ENCODE measurements at regions not wholly inside any gene's neighbourhood (a gene's known extent, or its start where the extent isn't known, plus 50 kb on each side); places are given as distances from the start of the nearest gene placed in this dataset.
"Not testable (repeated sequence)": the region's sequence is repeated elsewhere in the genome, so short reads cannot be mapped to it uniquely, and the experiment has no call there.

- no peaks in the 10 kb centered on the region for H3K36me3 ChIP-seq (ENCODE audit: control insufficient read depth, insufficient read depth, low read length)
- TF ChIP-seq EZH2 (IDR thresholded peaks at IDR 0.05; ENCODE audit: low read length, missing control alignments): no peak
- no peak for TF ChIP-seq CTCF (conservative IDR thresholded peaks at IDR 0.05 in 1 of 2, IDR thresholded peaks at IDR 0.05 in 1 of 2; ENCODE audit: low read depth in 1 of 2, low read length in 2 of 2)
- no peaks in the 10 kb centered on the region for H3K9me3 ChIP-seq (ENCODE audit: control insufficient read depth, insufficient read depth, low read depth, low read length)
- no peaks in the 10 kb centered on the region for H4K20me1 ChIP-seq (ENCODE audit: control insufficient read depth, extremely low read depth, insufficient read depth, low read length)
- no peaks in the 10 kb centered on the region for H3K27me3 ChIP-seq (ENCODE audit: control insufficient read depth, insufficient read depth, low read length)
- no peak overlapping the region for H3K27ac ChIP-seq (ENCODE audit: insufficient read depth, low read length)
- H3K4me3 ChIP-seq (replicated peaks in 1 of 4; ENCODE audit: control extremely low read depth in 1 of 4, insufficient read depth in 1 of 4, low read depth in 3 of 4, low read length in 4 of 4): no peak overlapping the region
- no peak overlapping the region for H2AFZ ChIP-seq (ENCODE audit: low read length)
- H3K9ac ChIP-seq (ENCODE audit: insufficient read depth, low read length): no peak overlapping the region
- no peak overlapping the region for H3K4me2 ChIP-seq (ENCODE audit: extremely low read depth, insufficient read depth, low read length)
- no peaks in the 10 kb centered on the region for H3K79me2 ChIP-seq (ENCODE audit: control insufficient read depth, insufficient read depth, low read length)
- no peaks in the 10 kb centered on the region for H3K4me1 ChIP-seq (ENCODE audit: control insufficient read depth, extremely low read depth, insufficient read depth, low read length)
- no peak for DNase-seq (ENCODE audit: low read depth in 2 of 2)
These were observed 108.7 kb downstream of the TENT5C start for GRCh38 chr1:117714546-117714945.

- not testable (repeated sequence) for H3K27me3 ChIP-seq (ENCODE audit: control insufficient read depth, insufficient read depth, low read length); H3K9me3 ChIP-seq (ENCODE audit: control insufficient read depth, insufficient read depth, low read depth, low read length); H3K4me2 ChIP-seq (ENCODE audit: extremely low read depth, insufficient read depth, low read length); H3K79me2 ChIP-seq (ENCODE audit: control insufficient read depth, insufficient read depth, low read length); H3K9ac ChIP-seq (ENCODE audit: insufficient read depth, low read length); H4K20me1 ChIP-seq (ENCODE audit: control insufficient read depth, extremely low read depth, insufficient read depth, low read length); H3K4me1 ChIP-seq (ENCODE audit: control insufficient read depth, extremely low read depth, insufficient read depth, low read length); H3K4me3 ChIP-seq (replicated peaks in 1 of 4; ENCODE audit: control extremely low read depth in 1 of 4, insufficient read depth in 1 of 4, low read depth in 3 of 4, low read length in 4 of 4); DNase-seq (ENCODE audit: low read depth in 2 of 2); H3K36me3 ChIP-seq (ENCODE audit: control insufficient read depth, insufficient read depth, low read length); H2AFZ ChIP-seq (ENCODE audit: low read length); H3K27ac ChIP-seq (ENCODE audit: insufficient read depth, low read length)
These were observed 110.2 kb downstream of the TENT5C start for GRCh38 chr1:117716030-117716429.

GRCh38 chr1:117717980-117718379 lies 112.1 kb downstream of the TENT5C start:
- not testable (repeated sequence) for H3K4me1 ChIP-seq (ENCODE audit: control insufficient read depth, extremely low read depth, insufficient read depth, low read length); H3K9me3 ChIP-seq (ENCODE audit: control insufficient read depth, insufficient read depth, low read depth, low read length); H3K4me3 ChIP-seq (replicated peaks in 1 of 4; ENCODE audit: control extremely low read depth in 1 of 4, insufficient read depth in 1 of 4, low read depth in 3 of 4, low read length in 4 of 4); H4K20me1 ChIP-seq (ENCODE audit: control insufficient read depth, extremely low read depth, insufficient read depth, low read length); H3K4me2 ChIP-seq (ENCODE audit: extremely low read depth, insufficient read depth, low read length); H3K27me3 ChIP-seq (ENCODE audit: control insufficient read depth, insufficient read depth, low read length); H3K36me3 ChIP-seq (ENCODE audit: control insufficient read depth, insufficient read depth, low read length); DNase-seq (ENCODE audit: low read depth in 2 of 2); H2AFZ ChIP-seq (ENCODE audit: low read length); H3K79me2 ChIP-seq (ENCODE audit: control insufficient read depth, insufficient read depth, low read length); H3K9ac ChIP-seq (ENCODE audit: insufficient read depth, low read length); H3K27ac ChIP-seq (ENCODE audit: insufficient read depth, low read length)

- DNase-seq (ENCODE audit: low read depth in 2 of 2); H3K9me3 ChIP-seq (ENCODE audit: control insufficient read depth, insufficient read depth, low read depth, low read length); H3K9ac ChIP-seq (ENCODE audit: insufficient read depth, low read length); H3K4me3 ChIP-seq (replicated peaks in 1 of 4; ENCODE audit: control extremely low read depth in 1 of 4, insufficient read depth in 1 of 4, low read depth in 3 of 4, low read length in 4 of 4); H3K4me2 ChIP-seq (ENCODE audit: extremely low read depth, insufficient read depth, low read length); H3K27ac ChIP-seq (ENCODE audit: insufficient read depth, low read length); H3K79me2 ChIP-seq (ENCODE audit: control insufficient read depth, insufficient read depth, low read length); H3K4me1 ChIP-seq (ENCODE audit: control insufficient read depth, extremely low read depth, insufficient read depth, low read length); H3K36me3 ChIP-seq (ENCODE audit: control insufficient read depth, insufficient read depth, low read length); H2AFZ ChIP-seq (ENCODE audit: low read length); H3K27me3 ChIP-seq (ENCODE audit: control insufficient read depth, insufficient read depth, low read length); H4K20me1 ChIP-seq (ENCODE audit: control insufficient read depth, extremely low read depth, insufficient read depth, low read length): not testable (repeated sequence)
These were observed 112.7 kb downstream of the TENT5C start for GRCh38 chr1:117718596-117718995.
